Gastrocnemius medialis (tissue), 4 donors: ENCODE measurements at regions not wholly inside any gene's neighbourhood (a gene's known extent, or its start where the extent isn't known, plus 50 kb on each side); places are given as distances from the start of the nearest gene placed in this dataset.

ENCODE experiments used
- POLR2A ChIP-seq, 2 donors: fragments of 450-650 bp; IDR thresholded peaks; one replicate each; pipeline ENCODE4 v1.6.1; 2017; ENCODE audit warnings: antibody characterized with exemption in 2 of 2, mild to moderate bottlenecking in 2 of 2, moderate library complexity in 2 of 2
- TF ChIP-seq, protein P1 (sequence below), 5 experiments: fragments of 450-650 bp in 3 of 5; fragments of 200-600 bp in 2 of 5; sonication (generic) in 2 of 5; IDR thresholded peaks in 4 of 5; conservative IDR thresholded peaks in 1 of 5; 1 replicate in 4 of 5; 2 replicates in 1 of 5; pipeline ENCODE4 v1.5.1; 2016 to 2019; ENCODE audit warnings: antibody characterized with exemption in 5 of 5, mild to moderate bottlenecking in 3 of 5, moderate library complexity in 3 of 5

GRCh38 chr3:22962244-22962643 is 240.9 kb upstream of the UBE2E2 start:
- TF ChIP-seq, protein P1, sequence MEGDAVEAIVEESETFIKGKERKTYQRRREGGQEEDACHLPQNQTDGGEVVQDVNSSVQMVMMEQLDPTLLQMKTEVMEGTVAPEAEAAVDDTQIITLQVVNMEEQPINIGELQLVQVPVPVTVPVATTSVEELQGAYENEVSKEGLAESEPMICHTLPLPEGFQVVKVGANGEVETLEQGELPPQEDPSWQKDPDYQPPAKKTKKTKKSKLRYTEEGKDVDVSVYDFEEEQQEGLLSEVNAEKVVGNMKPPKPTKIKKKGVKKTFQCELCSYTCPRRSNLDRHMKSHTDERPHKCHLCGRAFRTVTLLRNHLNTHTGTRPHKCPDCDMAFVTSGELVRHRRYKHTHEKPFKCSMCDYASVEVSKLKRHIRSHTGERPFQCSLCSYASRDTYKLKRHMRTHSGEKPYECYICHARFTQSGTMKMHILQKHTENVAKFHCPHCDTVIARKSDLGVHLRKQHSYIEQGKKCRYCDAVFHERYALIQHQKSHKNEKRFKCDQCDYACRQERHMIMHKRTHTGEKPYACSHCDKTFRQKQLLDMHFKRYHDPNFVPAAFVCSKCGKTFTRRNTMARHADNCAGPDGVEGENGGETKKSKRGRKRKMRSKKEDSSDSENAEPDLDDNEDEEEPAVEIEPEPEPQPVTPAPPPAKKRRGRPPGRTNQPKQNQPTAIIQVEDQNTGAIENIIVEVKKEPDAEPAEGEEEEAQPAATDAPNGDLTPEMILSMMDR (IDR thresholded peaks at IDR 0.05 in 4 of 5, conservative IDR thresholded peaks at IDR 0.05 in 1 of 5): no peak
- TF ChIP-seq POLR2A (IDR thresholded peaks at IDR 0.05): no peak
